HG03045 (cell line): ENCODE measurements at regions not wholly inside any gene's neighbourhood (a gene's known extent, or its start where the extent isn't known, plus 50 kb on each side); places are given as distances from the start of the nearest gene placed in this dataset.
"Not testable (repeated sequence)": the region's sequence is repeated elsewhere in the genome, so short reads cannot be mapped to it uniquely, and the experiment has no call there.

ENCODE experiments used
- ATAC-seq: cut with Tn5 transposase; IDR thresholded peaks from one replicate; pipeline ENCODE4 v1.9.1; 2021; ENCODE audit warnings: mild to moderate bottlenecking, moderate library complexity; ENCODE audit not compliant: unreplicated experiment

- ATAC-seq = no peak
These were observed 728.8 kb downstream of the RERGL start for GRCh38 chr12:17361224-17361623.

DNA sequence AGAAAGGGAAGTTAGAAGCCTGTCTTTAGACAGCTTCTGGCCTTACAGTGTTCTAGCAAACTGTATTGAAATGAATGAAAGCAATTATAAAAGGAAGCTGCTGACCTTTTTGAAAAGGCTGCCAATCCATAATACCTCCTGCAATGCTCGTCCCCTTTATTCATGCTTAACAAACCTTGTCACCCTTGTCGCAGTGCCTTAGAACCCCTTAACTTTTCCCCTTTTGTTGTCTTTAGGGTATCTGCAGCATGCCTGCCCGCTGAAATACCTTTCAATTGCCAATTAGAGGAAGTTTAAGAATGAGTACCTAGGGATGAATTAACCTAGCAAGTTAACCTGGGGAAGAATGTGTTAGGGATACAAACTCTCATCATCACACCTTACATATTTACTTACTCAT, 731.2 kb downstream of the RERGL start:
- ATAC-seq = no peak

GRCh38 chr12:17357396-17357795, 732.6 kb downstream of the RERGL start:
- ATAC-seq = no peak

GRCh38 chr12:17352164-17352563, 737.8 kb downstream of the RERGL start:
- no peak for ATAC-seq

- no peak for ATAC-seq
These were observed 741.7 kb downstream of the RERGL start for GRCh38 chr12:17348311-17348710.

DNA sequence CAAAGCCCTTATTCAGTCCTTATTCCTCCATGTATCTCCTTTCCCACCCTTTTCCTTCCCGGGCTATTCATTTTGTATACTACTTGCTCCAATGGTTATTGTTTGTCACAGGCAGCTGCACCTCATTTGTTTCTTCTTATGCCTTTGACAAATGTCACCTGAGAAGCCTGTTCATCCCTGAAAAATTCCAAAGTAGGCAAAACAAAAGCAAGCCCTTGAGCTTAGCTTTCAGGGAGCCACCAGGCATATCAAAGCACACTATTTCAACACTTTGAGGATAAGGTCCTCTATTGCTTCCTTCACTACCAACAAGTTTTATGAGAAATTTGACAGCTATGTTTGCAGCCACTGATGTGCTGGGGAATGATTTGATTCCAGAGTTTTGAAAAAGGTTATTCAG, 738.7 kb upstream of the LMO3 start:
- no peak for ATAC-seq

DNA sequence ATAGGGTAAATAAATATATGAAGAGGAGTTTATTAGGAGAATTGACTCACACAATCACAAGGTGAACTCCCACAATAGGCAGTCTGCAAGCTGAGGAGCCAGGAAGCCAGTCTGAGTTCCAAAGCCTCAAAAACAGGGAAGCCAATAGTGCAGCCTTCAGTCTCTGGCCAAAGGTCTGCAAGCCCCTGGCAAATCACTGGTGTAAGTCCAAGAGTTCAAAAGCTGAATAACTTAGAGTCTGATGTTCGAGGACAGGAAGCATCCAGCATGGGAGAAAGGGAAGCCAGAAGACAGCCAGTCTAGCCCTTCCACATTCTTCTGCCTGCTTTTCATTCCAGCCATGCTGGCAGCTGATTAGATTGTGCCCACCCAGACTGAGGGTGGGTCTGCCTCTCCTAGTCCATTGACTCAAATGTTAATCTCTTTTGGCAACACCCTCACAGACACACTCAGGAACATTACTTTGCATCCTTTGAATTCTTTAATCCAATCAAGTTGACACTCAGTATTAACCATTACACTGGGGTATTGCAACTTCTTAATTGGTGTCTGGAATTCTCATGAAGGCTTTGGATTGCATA, 736.5 kb upstream of the LMO3 start:
- no peak for ATAC-seq

DNA sequence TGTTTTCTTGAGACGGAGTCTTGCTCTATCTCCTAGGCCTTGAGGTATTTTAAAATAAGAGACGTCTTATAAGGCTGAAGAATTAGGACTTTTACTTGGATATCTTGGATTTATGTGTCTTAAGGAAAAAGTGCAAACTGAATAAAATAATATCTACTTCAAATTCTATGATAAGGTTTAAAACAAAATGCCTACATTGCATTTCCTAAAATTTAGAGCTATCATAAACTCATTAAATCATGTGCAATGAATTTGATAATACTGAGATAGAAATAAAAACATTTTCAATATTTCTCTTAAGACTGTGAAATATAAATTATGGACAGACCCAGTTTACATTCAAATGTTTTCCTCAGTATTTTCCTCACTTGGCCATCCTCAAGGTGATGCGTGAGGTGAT, 729.5 kb upstream of the LMO3 start:
- no peak for ATAC-seq

DNA sequence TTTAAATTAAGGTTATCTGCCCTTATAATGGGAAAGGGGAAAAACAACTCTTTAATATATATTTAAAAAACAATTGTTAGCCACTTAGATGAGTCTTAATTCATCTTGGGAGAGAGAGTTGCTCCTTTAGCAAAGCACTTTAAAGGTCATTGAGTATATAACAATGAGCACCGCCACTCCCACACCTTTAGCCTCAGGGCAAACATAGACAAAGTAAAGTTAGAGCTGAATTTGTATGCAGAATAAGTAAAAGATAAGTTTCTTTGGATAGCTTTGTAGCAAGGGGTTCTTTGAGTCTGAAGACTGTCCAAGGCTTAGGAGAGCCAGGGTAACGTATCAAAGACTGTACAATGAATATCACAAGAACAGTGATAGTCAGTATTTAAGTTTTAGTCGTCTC, 728.8 kb upstream of the LMO3 start:
- no peak for ATAC-seq

DNA sequence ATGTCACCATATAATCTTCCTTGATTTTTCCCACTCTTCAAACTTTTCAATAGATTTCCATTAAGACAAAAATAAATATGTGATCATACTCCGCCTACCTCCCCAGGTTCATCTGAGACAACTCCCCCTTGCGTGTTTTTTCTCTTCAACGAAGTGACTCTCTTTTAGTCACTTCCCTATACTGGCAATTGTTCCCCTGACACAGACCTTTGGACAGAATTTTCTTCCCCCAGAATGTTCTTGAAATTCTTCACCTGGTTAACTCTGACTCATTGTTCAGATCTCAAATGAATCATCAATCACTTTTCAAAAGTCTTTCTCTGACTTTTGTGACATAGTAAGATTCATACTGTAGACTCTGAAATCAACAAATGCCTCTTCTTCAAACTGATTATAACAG, 727.3 kb upstream of the LMO3 start:
- no peak for ATAC-seq

DNA sequence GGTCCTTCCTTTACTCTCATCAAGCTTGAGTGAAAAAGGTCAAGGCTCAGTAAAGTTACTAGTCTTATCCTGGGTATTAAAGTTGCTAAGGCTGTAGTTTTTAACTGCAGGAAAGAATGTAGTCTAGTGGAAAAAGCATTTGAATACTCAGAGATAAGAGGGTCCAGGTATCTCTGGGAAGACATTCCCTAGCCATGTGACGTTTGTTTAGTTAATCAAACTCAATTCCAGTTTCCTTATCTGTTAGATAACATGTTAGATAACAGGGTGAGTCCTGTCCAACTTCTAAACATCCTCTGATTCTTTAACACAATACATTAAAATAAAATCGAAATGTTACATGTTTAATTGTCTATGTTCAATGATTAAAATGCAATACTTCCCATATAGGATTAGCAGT, 720.7 kb upstream of the LMO3 start:
- ATAC-seq = no peak

- no peak for ATAC-seq
These were observed 716.1 kb upstream of the LMO3 start for GRCh38 chr12:17322090-17322489.

GRCh38 chr12:17304503-17305347, 698.8 kb upstream of the LMO3 start:
- no peak for ATAC-seq

- no peak for ATAC-seq
These were observed 696.0 kb upstream of the LMO3 start for GRCh38 chr12:17302001-17302400.

DNA sequence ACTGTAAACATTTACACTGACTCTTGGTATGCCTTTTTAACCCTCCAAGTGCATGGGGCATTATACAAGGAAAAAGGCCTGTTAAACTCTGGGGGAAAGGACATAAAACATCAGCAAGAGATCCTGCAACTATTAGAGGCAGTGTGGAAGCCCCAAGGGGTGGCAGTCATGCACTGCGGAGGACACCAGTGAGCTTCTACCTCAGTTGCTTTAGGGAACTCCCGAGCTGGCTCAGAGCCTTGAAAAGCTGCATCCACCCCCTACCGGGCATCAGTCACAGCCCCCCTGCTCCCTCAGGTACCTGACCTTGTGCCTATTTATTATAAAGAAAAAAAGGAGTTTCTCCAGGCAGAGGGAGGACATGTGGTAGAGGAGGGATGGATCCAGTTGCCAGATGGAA, 695.6 kb upstream of the LMO3 start:
- no peak for ATAC-seq

DNA sequence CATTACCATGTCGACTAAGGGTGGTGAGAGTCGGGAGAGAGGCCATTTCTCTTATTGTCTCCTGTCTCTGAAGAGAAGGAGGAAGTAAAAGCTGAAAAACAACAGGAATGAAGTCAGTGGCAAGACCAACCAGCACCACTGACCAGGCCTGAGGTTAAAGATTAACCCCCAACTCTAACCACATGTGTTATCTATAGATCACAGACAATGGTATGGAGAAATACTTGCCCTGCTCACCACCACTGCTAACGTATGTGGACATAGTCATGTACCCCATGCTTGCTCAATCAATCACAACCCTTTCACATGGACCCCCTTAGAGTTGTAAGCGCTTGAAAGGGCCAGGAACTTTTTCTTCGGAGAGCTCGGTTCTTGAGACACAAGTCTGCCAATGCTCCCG, 690.9 kb upstream of the LMO3 start:
- no peak for ATAC-seq

- ATAC-seq = no peak
These were observed 680.9 kb upstream of the LMO3 start for GRCh38 chr12:17286874-17287273.

GRCh38 chr12:17284873-17285272, 678.9 kb upstream of the LMO3 start:
- ATAC-seq = no peak

DNA sequence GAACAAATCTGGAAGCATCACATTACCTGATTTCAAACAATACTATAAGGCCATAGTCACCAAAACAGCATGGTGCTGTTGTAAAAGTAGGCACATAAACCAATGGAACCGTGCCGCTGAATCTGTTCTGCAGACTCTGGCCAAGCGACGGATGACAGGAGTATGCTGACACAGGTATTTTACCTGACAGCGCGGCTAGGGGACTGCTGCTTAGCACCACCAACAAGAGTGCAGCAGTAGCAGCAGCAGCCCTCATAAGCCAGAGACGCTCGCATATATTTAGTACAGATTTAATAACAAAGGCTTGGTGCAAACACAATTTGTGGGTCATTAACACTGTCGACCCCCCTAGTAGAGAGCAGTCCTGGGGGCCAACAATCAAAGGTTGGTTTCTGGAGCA, 677.6 kb upstream of the LMO3 start:
- ATAC-seq = no peak

- ATAC-seq = not testable (repeated sequence)
These were observed 676.2 kb upstream of the LMO3 start for GRCh38 chr12:17282169-17282568.

GRCh38 chr12:17278946-17279345, 673.0 kb upstream of the LMO3 start:
- no peak for ATAC-seq

- no peak for ATAC-seq
These were observed 670.2 kb upstream of the LMO3 start for GRCh38 chr12:17276196-17276595.

- ATAC-seq = no peak
These were observed 660.9 kb upstream of the LMO3 start for GRCh38 chr12:17266856-17267255.
